GM18520 (cell line): ENCODE measurements at regions not wholly inside any gene's neighbourhood (a gene's known extent, or its start where the extent isn't known, plus 50 kb on each side); places are given as distances from the start of the nearest gene placed in this dataset.
"Not testable (repeated sequence)": the region's sequence is repeated elsewhere in the genome, so short reads cannot be mapped to it uniquely, and the experiment has no call there.

Experiments used
- ATAC-seq: cut with Tn5 transposase; IDR thresholded peaks from one replicate; pipeline ENCODE4 v1.9.1; 2021; ENCODE audit not compliant: unreplicated experiment

GRCh38 chr6:82783587-82784236 lies 281.9 kb downstream of the UBE3D start:
- no peak for ATAC-seq

GRCh38 chr6:82785206-82785605 lies 280.4 kb downstream of the UBE3D start:
- ATAC-seq = no peak

- ATAC-seq = no peak
These were observed 279.4 kb downstream of the UBE3D start for GRCh38 chr6:82786248-82786647.

GRCh38 chr6:82795940-82796339 lies 269.7 kb downstream of the UBE3D start:
- no peak for ATAC-seq

- no peak for ATAC-seq
These were observed 264.6 kb downstream of the UBE3D start for GRCh38 chr6:82801083-82801482.

GRCh38 chr6:82816243-82816642 lies 249.4 kb downstream of the UBE3D start:
- not testable (repeated sequence) for ATAC-seq

- no peak for ATAC-seq
These were observed 246.9 kb downstream of the UBE3D start for GRCh38 chr6:82818727-82819126.

GRCh38 chr6:82823361-82823760 lies 242.3 kb downstream of the UBE3D start:
- no peak for ATAC-seq

- ATAC-seq = no peak
These were observed 232.8 kb downstream of the UBE3D start for GRCh38 chr6:82832811-82833210.

GRCh38 chr6:82833481-82833880 lies 232.2 kb downstream of the UBE3D start:
- ATAC-seq = no peak

GRCh38 chr6:82836022-82836575 lies 229.5 kb downstream of the UBE3D start:
- no peak for ATAC-seq

GRCh38 chr6:82840571-82840970 lies 225.1 kb downstream of the UBE3D start:
- ATAC-seq = no peak

- no peak for ATAC-seq
These were observed 224.3 kb downstream of the UBE3D start for GRCh38 chr6:82841309-82841708.
